ENCODE measurements at regions not wholly inside any gene's neighbourhood (a gene's known extent, or its start where the extent isn't known, plus 50 kb on each side); places are given as distances from the start of the nearest gene placed in this dataset.
"Not testable (repeated sequence)": the region's sequence is repeated elsewhere in the genome, so short reads cannot be mapped to it uniquely, and the experiment has no call there.

DNA sequence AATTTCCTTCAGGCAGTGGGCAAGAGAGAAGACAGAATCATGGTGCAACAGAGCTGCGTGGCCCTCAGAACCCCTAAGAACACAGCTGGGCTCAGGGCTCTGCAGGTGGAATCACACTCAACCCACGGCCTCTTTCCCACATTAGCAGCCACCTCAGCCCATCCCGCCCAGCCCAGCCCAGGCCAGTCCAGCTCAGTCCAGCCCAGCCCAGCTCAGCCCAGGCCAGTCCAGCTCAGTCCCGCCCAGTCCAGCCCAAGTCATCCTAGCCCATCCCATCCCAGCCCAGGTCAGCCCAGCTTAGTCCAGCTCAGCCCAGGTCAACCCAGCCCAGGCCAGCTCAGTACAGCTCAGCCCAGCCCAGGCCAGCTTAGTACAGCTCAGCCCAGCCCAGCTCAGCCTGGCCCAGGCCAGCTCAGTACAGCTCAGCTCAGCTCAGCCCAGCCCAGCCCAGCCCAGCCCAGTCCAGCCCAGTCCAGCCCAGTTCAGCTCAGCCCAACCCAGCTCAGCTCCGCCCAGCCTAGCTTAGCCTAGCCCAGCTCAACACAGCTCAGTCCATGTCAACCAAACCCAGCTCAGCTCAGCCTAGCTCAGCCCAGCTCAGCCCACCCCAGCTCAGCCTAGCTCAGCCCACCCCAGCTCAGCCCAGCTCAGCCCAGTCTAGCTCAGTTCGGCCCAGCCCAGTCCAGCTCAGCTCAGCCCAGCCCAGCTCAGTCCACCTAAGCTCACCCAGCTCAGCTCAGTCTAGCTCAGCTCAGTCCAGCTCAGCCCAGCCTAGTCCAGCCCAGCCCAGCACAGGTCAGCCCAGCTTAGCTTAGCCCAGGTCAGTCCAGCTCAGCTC is 183.1 kb downstream of the TMEM121 start:
- no peak for DNase-seq (ENCODE audit: low read depth in 2 of 2)

DNA sequence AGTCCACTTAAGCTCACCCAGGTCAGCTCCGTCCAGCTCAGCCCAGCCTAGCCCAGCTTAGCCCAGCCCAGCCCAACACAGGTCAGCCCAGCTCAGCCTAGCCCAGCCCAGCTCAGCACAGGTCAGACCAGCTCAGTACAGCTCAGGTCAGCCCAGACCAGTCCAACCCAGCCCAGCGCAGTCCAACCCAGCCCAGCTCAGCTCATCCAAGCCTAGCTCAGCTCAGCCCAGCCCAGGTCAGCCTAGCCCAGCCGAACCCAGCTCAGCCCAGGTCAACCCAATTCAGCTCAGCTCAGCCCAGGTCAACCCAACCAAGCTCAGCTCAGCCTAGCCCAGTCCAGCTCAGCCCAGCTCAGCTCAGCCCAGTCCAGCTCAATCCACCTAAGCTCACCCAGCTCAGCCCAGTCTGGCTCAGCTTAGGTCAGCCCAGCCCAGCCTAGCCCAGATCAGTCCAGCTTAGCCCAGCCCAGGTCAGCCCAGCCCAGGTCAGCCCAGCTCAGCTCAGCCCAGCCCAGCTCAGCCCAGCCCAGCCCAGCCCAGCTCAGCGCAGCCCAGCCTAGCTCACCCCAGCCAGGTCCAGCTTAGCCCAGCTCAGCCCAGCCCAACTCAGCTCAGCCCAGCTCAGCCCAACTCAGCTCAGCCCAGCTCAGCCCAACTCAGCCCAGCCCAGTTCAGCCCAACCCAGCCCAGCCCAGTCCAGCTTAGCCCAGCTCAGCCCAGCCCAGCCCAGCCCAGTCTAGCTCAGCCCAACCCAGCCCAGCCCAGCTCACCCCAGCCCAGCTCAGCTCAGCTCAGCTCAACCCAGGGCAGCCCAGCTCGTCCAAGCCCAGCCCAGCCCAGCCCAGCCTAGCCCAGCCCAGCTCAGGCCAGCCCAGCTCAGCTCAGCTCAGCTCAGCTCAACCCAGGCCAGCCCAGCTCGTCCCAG is 184.0 kb downstream of the TMEM121 start:
- no peak for DNase-seq (ENCODE audit: low read depth in 2 of 2)

DNA sequence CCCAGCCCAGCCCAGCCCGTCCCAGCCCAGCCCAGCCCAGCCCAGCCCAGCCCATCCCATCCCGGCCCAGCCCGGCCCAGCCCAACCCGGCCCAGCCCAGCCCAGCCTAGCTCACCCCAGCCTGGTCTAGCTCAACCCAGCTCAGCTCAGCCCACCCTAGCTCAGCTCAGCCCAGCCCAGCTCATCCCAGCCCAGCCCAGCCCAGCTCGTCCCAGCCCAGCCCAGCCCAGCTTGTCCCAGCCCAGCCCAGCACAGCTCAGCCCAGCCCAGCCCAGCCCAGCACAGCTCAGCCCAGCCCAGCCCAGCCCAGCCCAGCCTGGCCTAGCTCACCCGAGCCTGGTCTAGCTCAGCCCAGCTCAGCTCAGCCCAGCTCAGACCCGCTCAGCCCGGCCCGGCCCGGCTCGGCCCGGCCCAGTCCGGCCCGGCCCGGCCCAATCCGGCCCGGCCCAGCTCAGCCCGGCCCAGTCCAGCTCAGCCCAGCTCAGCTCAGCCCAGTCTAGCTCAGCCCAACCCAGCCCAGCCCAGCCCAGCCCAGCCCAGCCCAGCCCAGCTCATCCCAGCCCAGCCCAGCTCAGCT is 184.7 kb downstream of the TMEM121 start:
- DNase-seq (ENCODE audit: low read depth in 2 of 2): no peak

DNA sequence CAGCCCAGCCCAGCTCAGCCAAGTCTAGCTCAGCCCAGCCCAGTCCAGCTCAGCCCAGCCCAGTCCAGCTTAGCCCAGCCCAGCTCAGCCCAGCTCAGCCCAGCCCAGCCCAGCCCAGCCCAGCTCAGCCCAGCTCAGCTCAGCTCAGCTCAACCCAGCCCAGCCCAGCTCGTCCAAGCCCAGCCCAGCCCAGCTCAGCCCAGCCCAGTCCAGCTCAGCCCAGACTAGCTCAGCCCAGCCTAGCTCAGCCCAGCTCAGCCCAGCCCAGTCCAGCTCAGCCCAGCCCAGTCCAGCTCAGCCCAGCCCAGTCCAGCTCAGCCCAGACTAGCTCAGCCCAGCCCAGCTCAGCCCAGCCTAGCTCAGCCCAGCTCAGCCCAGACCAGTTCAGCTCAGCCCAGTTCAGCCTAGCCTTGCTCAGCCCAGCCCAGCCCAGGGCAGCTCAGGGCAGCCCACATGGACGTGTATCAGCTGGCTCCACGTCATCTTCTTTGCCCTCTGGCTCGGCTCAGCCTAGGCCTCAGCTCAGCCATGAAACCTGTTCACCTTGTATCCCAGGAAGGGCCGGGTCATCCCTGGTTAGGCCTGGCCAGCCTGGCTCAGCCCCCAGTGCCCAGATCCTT is 185.6 kb downstream of the TMEM121 start:
- DNase-seq (ENCODE audit: low read depth in 2 of 2): no peak

DNA sequence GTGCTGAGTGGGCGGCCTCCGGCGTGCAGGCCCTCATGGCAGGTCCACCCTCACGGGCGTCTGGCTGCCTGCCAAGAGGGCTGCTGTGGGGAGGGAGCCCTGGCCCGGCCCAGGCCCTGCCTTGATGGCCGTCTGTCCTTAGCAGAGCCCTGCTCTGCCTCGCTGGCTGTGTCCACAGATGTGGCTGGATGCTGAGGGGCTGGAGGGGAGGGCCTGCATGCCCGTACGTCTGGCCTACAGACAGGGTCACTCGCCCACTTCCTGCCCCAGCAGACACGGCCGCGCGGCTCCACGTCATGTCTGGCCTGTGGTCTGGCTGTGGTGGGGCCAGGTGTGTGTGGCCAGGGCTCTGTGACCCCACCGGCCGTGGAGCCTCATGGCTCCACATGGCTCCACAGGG is 186.3 kb downstream of the TMEM121 start:
- not testable (repeated sequence) for DNase-seq (ENCODE audit: low read depth in 2 of 2)

DNA sequence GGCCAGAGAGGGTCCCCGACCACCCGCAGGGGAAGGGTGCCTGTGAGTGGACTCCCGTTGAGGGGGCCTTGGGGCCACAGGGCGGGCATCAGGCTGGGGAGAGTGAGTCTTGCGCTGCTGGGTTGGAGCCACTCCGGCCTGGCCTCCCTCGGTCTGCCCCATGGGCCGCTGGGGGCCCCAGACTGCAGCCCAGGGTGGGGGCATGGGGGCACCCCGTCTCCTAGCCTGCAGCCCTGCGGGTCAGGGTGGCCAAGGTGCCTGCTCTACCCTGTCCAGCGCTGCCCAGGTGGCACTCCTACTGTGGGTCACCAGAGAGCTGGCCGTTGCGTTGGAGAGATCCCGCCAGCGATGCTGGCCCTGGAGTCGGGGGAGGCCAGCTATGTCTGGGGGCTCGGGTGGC is 186.8 kb downstream of the TMEM121 start:
- not testable (repeated sequence) for DNase-seq (ENCODE audit: low read depth in 2 of 2)

DNA sequence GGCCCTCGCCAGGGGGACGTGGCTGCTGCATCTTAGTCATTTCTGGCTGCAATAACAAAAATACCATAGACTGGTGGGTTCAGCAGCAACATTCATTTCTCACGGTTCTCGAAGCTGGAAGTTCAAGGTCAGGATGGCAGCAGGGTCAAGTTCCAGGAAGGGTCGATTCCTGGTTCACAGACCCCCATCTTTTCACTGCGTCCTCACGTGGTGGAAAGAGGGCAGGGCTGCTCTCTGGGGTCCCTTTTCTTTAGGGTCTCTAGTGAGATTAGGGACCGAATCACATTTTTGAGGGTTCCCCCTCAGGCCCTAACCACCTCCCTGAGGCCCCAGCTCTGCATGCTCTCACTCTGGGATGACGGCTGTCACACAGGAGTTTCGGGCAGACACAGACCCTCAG is 187.5 kb downstream of the TMEM121 start:
- DNase-seq (ENCODE audit: low read depth in 2 of 2): not testable (repeated sequence)

DNA sequence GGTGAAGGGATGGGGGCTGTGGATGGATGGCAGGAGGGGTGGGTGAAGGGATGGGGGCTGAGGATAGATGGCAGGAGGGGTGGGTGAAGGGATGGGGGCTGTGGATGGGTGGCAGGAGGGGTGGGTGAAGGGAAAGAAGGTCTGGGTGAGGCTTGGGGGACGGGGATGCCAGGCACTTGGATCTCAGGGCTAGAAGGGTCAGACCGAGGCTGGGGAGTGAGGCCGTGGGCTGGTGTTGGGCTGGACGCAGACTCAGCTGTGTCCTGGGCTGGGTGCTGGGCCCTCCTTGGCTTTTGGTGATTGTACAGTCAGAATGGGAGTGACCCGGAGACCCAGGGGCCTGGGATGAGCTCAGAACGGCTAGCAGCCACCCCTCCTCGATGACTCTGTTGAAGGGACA is 192.4 kb downstream of the TMEM121 start:
- not testable (repeated sequence) for DNase-seq (ENCODE audit: low read depth in 2 of 2)

DNA sequence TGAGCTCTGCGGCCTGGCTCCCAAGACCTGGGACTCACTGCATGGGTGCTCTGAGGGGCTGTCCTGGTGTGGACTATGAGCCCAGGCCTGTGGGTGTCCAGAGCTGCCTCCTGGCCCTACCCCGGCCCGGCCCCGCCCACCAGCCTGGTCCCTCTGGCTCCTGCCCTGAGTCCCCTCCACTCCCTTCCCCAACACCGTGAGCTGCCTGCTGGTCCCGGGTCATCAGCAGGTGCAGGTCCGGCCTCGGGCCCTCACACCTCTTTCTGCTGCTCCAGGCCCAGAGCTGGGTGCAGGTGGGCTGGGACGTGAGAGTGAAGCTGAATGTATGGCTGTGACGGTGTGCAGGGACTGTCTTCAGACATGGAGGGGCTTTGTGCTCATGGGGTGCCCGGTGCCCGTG is 193.7 kb downstream of the TMEM121 start:
- not testable (repeated sequence) for DNase-seq (ENCODE audit: low read depth in 2 of 2)

DNA sequence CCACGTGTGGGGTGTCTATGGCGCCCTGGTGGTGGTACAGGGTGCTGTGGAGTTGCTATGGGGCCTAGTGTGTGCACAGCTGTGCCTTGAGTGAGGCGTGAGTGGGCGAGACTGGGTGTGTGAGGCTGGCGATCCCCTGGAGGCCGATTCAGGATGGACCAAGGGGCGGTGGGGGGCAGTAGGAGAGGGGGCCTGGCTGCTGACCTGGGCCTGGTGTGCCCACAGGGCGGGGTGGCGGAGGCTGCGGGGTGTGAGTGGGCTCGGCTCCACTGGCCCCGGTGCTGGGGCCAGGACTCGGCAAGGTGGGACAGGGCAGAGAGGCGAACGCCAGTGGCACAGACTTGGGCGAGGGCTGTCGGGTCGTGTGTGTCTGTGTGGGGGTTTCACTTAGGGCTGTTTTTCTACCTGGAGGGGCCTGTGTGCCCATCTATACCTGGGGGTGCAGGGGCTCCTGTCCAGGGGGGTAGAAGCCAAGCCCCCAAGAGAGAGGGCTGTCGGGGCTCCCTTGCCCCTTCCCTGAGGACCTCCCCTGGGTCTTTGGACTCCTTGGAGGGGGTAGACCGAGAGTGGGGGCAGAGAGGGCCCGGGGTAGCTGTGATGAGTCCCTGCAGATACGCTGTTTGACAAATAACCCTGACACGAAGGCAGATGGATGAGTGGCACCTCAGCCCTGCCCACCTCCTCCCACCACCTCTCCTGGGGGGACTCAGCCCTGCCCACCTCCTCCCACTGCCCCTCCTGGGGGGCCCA is 194.6 kb downstream of the TMEM121 start:
- not testable (repeated sequence) for DNase-seq (ENCODE audit: low read depth in 2 of 2)

DNA sequence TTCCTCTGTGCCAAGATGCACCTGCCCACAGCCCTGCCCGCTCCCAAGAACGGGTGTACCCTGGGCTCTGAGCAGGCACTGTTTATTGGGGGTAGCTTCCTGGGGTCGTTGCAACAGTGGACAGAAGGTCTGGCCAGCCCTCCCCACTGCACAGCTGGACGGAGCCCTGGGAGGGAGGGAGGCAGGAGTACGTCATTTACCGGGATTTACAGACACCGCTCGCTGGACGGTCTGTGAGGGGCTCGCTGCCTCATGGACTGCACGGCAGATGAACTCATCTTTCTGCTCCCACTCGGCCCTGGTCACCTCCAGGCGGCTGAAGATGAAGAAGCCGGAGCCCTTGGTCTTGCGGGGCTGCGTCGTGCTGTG is 195.2 kb downstream of the TMEM121 start:
- DNase-seq (ENCODE audit: low read depth in 2 of 2): not testable (repeated sequence)

DNA sequence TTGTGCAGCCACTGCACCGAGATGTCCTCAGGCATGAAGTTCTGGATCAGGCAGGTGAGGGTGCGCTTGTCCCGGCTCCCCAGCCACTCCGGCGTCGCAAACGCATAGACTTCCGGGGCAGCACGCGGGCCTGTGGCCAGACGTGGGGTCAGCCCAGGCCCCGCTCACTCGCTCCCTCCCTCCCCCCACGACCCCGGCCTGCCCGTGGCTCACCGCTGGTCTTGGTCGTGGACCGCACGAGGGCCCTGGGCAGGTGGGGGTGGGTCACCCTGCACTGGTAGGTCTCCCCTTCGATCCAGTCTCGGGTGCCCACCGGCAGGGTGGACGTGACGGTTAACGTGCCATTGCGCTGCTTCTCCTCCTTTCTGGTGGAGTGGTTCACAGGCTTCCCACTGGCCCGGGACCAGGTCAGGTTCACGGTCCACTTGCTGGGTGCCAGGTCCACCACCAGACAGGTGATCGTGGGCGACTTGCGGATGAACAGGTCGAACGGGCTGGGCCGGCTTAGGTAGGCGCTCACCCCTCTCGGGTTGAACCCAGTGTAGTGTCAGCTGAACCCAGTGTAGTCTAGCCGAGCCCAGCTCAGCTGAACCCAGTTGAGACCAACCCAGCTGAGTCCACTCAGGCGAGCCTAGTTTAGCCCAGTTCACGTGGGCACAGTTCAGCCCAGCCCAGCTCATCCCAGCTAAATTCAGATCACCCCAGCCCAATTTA is 195.8 kb downstream of the TMEM121 start:
- not testable (repeated sequence) for DNase-seq (ENCODE audit: low read depth in 2 of 2)

DNA sequence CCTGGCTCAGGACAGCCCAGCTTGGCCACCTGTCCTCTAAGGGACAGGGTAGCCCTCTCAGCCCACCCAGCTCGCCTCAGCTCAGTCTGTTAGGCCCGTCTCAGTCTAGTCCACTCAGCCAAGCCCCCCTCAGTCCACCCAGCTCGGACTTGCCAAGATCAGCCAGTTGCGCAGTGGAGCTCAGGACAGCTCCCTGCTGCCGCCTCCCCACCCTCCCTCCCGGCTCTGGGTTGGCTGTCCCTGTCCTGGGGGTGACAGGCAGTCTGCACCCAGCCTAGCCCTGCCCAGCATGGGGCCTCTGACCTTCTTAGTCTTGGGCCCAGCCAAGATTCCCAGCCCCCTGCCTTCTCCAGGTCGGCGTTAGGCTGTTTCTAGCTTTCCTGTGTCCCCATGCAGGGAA is 196.9 kb downstream of the TMEM121 start:
- DNase-seq (ENCODE audit: low read depth in 2 of 2): not testable (repeated sequence)

DNA sequence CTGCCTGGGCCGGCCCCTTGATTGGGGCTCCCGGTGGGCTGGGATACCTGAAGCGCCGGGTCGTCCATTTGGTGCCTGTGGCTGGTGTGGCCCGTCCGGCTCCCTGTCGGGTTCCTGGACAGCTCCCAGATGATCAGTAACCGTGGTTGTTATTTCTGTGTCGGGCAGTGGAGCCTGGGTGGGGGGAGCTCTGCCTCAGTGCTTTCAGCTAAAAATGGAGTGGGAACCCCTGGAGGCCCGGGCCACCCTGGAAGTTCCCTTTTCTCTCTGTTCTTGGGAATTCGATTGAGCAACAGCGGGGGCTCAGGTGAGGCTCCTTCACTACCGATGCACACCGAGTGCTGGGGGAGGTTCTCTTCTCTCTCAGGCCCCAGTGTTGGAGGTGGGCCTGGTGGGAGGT is 197.4 kb downstream of the TMEM121 start:
- DNase-seq (ENCODE audit: low read depth in 2 of 2): not testable (repeated sequence)

DNA sequence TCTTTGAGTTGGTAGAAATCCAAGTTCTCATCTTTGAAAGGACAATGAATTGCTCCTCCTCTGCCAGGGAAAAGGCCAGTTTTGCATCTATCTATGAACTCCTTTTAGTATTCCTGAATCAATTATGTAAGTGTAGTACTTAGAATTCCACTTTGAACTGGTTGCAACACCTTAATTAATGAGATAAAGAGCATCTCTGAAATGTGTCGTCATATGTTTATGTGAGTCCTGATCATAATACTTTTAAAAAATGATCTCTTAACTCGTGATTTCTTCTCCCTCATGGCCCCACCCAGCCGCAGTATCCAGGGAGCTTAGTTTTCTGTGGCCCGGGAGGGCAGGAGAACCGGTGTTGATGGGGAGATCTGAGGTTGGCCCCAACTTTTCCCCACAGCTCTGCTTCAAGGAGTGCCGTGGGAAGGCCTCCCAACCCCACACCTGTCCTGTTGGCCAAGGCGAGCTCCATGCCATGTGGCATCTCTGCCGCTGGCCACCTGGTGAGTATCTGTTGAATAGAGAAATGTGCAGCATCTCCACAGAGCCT is 203.5 kb downstream of the TMEM121 start:
- DNase-seq (ENCODE audit: low read depth in 2 of 2): not testable (repeated sequence)

DNA sequence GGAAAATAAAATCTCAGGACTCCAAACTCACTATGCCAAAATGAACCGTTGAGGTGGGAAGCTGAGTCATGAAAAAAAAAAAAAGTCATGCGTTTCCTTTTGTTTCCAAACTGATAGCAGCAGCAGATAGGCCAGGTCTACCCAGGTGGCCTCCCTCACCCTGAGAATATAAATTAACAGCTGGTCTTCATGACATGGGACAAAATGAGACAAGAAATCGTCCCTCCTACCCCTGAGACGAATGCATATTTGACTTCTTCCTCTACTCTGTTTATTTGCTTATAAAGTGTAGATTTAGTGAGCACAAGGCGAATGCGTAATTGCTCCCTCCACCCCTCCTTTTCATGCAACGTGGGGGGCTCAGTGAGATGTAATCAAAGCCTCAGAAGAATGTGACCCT is 204.3 kb downstream of the TMEM121 start:
- DNase-seq (ENCODE audit: low read depth in 2 of 2): not testable (repeated sequence)

DNA sequence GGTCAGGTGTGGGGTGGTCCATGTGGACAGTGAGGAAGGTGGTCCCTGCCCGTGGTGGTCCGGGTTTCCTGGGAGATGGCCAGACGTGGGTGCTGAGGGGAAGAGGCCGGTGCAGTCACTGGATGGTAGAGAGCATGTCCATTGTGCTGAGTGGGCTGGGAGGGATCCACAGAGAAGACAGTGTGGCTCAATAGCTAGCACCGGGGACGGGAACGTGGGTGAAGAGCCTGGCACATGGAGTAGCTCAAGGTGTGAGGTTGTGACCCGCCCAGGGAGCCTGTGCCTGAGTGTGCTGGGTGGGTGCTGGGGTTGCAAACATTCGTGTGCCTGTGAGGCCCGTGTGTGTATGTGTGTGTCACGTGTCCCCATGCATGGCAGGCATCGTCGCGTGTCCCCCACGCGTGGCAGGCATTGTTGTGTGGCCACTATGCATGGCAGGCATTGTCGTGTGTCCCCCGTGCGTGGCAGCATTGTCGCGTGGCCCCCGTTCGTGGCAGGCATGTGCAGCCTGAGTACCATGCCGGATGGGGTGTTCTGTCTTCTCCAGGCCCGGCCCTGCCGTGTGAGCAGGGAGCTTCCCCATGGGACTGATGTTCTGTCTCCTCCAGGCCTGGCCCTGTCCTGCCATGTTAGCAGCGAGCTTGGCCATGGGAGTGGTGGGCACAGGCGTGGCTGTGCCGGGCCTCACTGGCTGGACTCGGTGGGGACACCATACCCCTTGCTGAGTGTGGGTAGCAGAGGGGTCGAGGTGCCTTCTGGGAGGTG is 205.0 kb downstream of the TMEM121 start:
- DNase-seq (ENCODE audit: low read depth in 2 of 2): not testable (repeated sequence)

DNA sequence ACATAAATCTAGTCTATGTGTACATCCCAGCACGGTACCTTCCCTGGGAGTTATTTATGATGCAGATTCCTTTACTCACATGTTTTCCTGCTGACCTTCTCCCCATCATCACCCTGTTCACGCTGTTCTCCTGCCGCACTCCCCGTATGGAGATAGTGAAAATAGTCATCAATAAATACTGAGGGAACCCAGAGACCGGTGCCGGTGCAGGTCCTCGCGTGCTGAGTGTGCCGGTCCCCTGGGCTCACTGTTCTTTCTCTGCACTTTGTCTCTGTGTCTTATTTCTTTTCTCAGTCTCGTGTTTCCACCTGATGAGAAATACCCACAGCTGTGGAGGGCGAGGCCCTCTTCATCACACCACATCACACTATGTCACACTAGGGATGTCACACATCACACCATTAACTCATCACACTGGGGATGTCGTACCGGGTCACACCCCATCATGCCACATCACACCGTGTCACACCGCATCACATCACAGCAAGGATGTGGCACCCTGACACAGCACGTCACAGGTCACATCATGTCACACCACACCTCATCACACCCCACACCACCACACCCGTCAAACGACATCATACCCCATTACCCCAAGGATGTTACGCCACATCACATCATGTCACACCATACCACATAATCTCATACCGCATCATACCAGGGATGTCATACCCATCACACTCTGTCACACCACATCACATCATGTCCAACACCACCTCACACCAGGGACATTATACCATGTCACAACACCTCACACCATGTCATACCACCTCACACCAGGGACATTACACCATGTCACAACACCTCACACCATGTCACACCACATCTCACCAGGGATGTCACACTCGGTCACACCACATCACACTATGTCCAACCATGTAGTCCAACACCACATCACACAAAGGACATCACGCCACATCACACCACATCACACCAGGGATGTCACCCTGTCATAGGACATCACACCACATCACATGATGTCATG is 207.0 kb downstream of the TMEM121 start:
- DNase-seq (ENCODE audit: low read depth in 2 of 2): no peak

Data from stimulated activated CD8-positive, alpha-beta memory T cell treated with anti-CD3 and anti-CD28 coated beads, Interleukin-7, amount 100 ng/mL, for 4 hours (primary cell).